Hindlimb muscle (tissue), 1 donor: ENCODE measurements at regions not wholly inside any gene's neighbourhood (a gene's known extent, or its start where the extent isn't known, plus 50 kb on each side); places are given as distances from the start of the nearest gene placed in this dataset.

Experiments used
- DNase-seq: peaks from one replicate; pipeline ENCODE4 v3.0.0-alpha.2; 2013

DNA sequence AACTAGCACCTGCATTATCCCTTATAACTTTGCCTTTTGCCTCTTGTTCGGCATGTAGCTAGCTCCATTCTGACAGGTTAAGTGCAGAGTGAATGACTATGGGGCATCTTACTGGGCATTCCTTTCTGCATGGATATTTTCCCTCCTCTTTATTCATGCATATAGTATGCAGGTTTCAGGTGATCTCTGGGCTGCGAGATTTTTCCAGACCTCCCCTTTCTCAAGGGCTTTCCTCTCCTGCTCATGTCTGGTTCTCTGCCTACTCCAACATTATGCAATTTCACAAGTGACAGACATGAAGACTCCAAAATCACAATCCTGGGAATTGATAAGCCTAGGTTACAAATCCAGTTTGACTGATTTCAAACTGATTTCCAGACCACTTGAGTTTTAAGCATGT, 503.8 kb downstream of the NXPH1 start:
- DNase-seq = no peak

DNA sequence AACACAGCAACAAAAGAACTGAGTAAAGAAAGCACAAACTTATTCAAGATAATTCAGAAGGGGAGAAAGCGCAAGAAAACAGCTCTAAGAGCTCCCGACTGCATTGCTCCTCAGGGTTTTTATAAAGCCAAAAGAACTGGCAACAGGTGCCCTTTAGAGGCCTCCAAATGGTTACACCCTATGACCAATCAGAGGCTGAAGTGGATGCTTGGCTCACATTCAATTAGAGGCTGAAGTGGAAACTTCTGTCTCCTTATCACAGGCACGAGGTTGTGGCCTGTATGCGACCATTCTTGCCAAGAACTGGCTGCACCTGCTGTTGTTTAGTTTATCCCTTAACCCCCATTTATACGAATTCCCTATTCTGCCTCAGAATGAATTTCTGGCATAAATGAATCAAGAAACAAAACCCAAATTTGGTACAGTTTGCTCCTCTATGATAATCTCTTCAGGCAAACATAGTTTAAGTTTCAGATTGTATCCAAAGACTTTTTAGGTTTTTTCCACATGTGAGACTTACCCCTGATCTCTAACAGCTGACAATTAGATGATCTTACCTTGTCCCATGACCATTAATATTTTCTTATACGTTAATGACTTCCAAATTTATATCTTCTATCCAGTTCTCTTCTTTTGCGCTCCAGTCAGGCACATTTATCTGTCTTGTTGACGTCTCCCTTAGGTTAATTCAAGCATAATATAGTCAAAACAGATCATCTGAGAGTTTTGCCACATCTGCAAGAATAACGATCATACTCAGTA, 504.8 kb downstream of the NXPH1 start:
- no peak for DNase-seq

GRCh38 chr7:8939446-8939845, 506.0 kb downstream of the NXPH1 start:
- DNase-seq = no peak

GRCh38 chr7:8963722-8964121, 530.3 kb downstream of the NXPH1 start:
- no peak for DNase-seq

DNA sequence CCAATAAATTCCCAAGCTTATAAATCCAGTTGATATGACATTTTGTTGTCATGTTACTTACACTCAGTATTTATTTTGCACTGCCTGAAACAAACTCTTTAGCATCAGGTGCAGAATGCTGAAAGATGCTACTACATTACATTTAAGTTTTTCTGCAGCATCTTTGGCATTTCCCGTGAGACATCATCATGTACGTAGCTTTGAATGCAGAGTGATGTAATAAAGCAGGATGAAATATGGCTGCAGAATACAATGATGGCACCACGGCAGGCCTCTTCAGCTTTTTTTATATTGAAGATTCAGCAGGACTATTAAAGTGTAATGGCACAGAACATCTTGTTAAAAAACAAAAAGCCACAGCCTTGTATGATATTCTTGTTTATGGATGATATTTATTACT, 531.8 kb downstream of the NXPH1 start:
- no peak for DNase-seq

GRCh38 chr7:8973601-8974000, 540.2 kb downstream of the NXPH1 start:
- DNase-seq = no peak

GRCh38 chr7:8975681-8976080, 542.3 kb downstream of the NXPH1 start:
- no peak for DNase-seq

- no peak for DNase-seq
Measured at GRCh38 chr7:8982338-8982992, 549.1 kb downstream of the NXPH1 start.

- DNase-seq = no peak
Measured at GRCh38 chr7:8985255-8985654, 551.8 kb downstream of the NXPH1 start.

DNA sequence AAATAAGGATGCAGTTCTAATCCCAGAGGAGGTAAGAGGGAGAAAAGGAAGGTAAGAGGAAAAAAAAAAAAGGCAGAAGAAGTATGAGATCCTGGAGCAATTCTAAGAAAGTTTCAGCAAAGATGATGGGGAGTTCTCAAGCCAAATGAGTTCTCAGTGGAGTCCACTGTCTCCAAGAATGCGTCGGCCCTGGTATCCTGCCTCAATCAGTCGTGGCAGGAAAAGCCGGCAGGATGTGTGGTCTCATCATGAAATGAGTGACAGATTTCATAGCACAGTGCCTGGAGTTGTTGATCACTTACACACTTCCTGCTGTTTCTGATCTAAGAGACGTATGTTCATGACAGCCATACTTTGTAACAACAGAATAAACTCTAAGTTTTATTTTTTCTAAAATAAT, 554.9 kb downstream of the NXPH1 start:
- no peak for DNase-seq

DNA sequence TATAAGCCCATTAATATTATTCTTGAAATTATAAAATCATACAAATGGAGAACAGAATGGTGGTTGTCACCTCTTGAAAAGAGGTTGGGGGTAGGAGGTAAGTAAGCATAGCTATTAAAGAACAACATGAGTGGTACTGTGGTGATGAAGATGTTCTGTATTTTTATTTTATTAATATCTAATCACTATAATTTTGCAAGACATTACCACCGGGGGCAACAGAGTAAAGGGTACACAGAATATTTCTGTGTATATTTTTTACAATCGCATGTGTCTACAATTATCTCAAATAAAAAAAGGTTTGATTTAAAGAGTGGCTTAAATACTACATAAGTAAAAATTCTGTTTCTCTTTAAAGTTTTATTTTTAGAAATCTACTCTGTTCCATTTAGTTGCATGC, 557.8 kb downstream of the NXPH1 start:
- no peak for DNase-seq

DNA sequence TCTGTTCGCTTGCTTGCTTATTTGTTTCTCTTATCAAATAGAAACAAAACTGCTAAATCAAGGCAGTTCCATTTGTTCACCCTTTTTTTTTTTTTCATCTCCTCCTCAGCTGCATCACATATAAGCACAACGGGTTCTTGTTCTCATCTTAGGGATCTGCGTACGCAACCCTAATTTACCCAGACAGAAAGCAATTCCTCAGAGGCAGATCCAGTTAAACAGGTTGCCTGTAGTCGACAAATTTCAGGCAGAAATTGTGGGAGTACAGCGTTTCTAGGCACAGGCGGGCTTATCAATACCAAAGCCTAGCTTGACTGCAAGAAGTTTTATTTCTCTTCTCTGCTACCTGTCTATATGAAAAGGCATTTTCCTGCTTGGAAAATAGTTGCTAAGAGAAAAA, 565.4 kb downstream of the NXPH1 start:
- no peak for DNase-seq

DNA sequence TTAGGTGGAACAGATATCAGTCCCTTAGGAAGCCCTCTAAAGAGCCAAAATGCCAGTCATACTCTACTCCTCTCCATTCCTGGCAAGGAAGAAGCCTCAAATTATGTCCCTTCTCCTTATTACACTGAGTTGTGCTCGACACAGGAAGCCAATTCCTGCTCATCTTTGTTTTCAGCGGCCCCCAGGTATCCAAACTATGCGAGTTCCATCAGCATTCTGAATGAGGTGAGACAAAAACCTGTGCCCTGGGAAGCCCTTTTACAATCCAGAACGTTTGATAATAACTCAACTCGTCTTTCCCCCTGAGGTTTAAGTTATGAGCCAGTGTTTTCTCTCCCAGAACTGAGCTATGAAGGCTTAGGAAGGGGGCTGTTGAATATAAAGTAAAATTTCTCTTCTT, 580.5 kb downstream of the NXPH1 start:
- no peak for DNase-seq

DNA sequence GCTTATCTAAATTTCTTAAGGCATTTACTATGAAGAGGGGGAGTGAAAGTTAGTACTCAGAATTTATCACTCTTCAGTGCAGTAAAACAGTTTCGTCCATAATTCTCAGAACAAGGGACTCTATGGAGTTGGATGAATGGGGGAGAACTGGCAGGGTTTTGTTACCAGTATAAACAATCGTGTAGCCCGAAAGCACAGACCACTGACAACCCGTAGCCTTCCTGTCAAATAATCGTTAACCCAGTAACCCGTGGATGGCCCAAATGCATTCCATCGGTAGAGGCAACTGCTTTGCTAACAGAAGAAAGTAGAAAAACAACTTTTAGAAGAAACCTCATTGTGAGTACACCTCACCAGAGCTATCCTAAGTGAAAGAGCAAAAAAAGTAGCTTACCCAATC, 583.9 kb downstream of the NXPH1 start:
- DNase-seq = no peak

DNA sequence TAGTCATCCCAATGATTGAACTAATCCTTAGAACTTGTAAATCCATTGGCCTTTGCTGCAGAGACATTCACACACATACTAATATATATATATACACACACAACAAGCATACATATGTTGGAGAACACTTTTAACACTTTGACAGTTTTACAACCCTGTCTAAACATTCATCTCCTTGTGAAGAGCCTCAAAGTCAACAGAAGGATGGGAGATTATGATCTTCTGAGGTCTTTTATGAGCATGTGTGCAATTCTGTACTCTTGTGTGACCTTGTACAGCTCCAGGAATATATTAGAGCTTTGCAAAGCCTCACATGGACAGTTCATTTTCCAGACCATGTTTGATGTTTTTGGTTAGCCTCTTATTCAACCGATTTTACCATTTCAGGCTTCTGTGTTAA, 589.0 kb downstream of the NXPH1 start:
- no peak for DNase-seq

- no peak for DNase-seq
Measured at GRCh38 chr7:9023675-9024294, 590.4 kb downstream of the NXPH1 start.

DNA sequence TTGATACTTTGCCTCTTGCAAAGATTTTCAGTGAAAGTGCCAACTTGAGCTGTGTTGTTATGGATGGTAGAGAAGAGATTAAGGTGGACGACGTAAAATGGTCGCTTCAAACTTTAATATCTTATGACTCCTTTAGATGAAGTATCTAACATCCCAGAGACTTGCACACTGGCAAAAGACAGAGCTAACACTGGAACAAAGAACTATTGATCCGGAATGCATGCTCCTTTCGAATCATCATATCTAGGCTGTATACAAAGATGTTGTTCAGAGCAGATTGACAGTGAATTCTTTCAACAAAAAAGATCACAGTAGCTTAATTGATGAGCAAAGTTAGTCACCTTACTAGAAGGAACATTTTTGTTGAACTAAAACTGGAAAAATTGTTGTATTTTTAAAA, 592.7 kb downstream of the NXPH1 start:
- DNase-seq = no peak

DNA sequence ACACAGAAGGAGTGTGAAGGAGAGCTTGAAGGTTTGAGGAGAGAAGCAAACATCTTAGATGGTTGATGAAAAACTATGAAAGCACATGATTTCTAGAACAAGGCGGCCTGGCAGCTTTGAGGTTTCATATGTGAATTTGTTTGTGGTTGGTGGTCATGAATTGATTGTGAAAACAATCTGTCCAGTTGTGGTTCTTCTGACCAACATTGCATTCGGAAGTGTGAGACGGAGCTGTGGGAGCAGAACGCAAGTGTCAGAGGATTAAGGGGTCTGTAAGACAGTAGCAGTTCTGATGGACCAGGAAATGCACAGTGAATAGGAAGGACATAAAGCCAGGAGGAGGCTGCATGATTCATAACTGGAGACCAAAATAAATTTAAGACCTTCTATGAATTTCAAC, 594.6 kb downstream of the NXPH1 start:
- no peak for DNase-seq

GRCh38 chr7:9029681-9030530, 596.5 kb downstream of the NXPH1 start:
- DNase-seq = no peak

DNA sequence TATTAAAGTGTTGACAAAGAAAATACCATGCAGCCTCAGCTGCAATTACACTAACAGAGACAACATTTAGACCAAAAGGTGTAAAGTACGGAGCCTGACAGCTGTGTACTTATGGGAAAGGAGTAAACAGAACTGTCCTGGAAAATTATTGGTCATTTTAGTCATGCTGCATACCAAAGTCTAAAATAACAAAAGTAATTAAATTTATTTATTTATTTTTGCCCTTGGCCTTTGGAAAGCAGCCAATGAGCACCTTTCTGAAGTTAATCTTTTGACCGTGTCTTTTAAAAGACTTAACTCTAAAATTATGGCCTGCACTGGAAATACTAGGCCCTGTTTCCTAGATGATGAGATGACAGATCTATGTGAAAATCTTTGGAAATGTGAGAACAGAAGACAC, 597.6 kb downstream of the NXPH1 start:
- no peak for DNase-seq

DNA sequence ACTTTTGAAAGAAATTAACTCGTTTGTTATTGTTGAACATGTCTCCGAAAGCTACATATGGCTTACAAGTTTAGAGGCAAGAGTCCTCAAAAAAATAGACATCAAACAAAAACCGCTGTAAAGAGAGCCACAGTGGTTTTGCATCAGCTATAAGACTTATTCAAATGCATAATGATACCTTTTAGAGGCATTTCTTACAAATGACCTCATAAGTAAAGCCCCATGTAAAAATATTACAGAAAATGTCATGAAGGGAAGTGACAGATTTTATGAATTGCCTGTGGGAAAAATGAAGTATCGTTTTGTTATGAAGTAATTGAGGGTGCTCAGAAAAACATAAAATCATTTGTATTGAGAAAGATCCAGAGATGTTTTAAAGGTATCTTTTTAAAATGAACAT, 598.0 kb downstream of the NXPH1 start:
- no peak for DNase-seq

DNA sequence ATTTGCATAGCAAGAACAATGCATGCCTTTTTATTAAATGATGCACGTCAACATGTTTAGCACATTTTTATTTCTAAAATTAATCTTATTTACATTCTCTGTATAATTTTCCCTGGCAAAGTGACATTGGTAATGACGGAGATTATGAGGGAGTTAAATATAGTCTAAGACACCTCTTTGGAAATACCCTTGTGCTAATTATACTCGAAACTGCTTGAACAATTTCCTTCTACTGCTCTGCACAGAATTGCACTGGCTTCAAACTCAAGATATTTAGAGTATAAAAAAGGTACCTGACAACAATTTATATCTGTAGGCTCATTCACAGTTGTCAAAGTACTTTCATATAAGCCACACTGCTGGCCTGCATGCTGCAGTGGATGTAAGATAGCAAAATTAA, 602.7 kb downstream of the NXPH1 start:
- DNase-seq = no peak

GRCh38 chr7:9071160-9071762, 637.9 kb downstream of the NXPH1 start:
- no peak for DNase-seq
